ENCODE measurements at regions not wholly inside any gene's neighbourhood (a gene's known extent, or its start where the extent isn't known, plus 50 kb on each side); places are given as distances from the start of the nearest gene placed in this dataset.
"Not testable (repeated sequence)": the region's sequence is repeated elsewhere in the genome, so short reads cannot be mapped to it uniquely, and the experiment has no call there.

DNA sequence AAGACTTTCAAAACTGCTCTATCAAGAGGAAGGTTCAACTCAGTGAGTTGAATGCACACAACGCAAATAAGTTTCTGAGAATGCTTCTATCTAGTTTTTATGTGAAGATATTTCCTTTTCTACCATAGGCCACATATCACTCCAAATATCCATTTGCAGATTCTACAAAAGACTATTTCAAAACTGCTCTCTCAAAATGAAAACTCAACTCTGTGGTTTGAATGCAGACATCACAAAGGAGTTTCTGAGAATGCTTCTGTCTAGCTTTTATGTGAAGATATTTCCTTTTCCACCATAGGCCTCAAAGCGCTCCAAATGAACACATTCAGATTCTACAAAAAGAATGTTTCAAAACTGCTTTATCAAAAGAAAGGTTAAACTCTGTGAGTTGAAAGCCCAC, 1093.1 kb upstream of the DEFB115 start:
- not testable (repeated sequence) for DNase-seq (ENCODE audit: low read depth); H3K4me3 ChIP-seq (ENCODE audit: low read length)

DNA sequence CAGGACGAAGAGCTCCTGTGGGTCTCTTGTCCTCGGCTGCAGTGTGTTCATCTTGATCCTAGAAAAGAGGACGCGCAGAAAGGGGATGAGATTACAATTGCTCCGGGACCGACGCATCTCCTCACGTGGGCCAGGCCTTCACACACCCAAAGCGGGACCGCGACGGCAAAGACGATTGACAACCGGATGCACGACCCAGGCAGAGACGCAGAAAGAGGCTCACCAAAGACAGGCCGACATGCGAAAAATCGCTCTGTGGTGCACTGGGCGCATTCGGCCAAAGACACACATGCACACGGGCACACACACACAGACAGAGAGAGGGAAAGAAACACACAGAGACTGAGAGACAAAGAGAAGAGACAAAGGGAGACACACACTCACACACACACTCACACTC, 1089.9 kb upstream of the DEFB115 start:
- no peak overlapping the region for H3K4me3 ChIP-seq (ENCODE audit: low read length)
- TF ChIP-seq, protein P1, sequence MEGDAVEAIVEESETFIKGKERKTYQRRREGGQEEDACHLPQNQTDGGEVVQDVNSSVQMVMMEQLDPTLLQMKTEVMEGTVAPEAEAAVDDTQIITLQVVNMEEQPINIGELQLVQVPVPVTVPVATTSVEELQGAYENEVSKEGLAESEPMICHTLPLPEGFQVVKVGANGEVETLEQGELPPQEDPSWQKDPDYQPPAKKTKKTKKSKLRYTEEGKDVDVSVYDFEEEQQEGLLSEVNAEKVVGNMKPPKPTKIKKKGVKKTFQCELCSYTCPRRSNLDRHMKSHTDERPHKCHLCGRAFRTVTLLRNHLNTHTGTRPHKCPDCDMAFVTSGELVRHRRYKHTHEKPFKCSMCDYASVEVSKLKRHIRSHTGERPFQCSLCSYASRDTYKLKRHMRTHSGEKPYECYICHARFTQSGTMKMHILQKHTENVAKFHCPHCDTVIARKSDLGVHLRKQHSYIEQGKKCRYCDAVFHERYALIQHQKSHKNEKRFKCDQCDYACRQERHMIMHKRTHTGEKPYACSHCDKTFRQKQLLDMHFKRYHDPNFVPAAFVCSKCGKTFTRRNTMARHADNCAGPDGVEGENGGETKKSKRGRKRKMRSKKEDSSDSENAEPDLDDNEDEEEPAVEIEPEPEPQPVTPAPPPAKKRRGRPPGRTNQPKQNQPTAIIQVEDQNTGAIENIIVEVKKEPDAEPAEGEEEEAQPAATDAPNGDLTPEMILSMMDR (IDR thresholded peaks at IDR 0.05; ENCODE audit: insufficient read depth, low read depth, low read length, missing control alignments) = no peak
- no peak for DNase-seq (ENCODE audit: low read depth)

- H3K4me3 ChIP-seq (ENCODE audit: low read length) = no peak overlapping the region
- no peak for DNase-seq (ENCODE audit: low read depth)
- TF ChIP-seq, protein P1 (IDR thresholded peaks at IDR 0.05; ENCODE audit: insufficient read depth, low read depth, low read length, missing control alignments) = no peak
These were observed 1089.3 kb upstream of the DEFB115 start for GRCh38 chr20:30168025-30168799.

DNA sequence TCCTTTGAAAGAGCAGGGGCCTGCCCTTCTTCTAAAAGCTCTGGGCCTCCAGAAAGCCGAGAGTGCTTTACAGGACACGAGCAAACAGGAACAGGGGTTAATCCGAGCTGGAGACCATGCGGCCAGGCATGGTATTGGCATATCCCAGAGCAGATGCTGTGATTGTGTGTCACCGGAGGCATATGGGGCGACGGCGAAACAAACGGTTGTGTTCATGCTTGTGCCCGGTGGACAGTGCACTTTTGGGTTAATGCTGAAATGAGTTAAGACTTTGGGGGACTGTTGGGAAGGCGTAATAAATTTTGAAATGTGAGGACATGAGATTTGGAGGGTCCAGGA, 1088.7 kb upstream of the DEFB115 start:
- DNase-seq (ENCODE audit: low read depth) = no peak
- H3K4me3 ChIP-seq (ENCODE audit: low read length) = no peak overlapping the region
- TF ChIP-seq, protein P1 (IDR thresholded peaks at IDR 0.05; ENCODE audit: insufficient read depth, low read depth, low read length, missing control alignments) = no peak

- no peak for DNase-seq (ENCODE audit: low read depth)
- TF ChIP-seq, protein P1 (IDR thresholded peaks at IDR 0.05; ENCODE audit: insufficient read depth, low read depth, low read length, missing control alignments) = no peak
- H3K4me3 ChIP-seq (ENCODE audit: low read length) = no peak overlapping the region
These were observed 1081.8 kb upstream of the DEFB115 start for GRCh38 chr20:30175681-30176080.

DNA sequence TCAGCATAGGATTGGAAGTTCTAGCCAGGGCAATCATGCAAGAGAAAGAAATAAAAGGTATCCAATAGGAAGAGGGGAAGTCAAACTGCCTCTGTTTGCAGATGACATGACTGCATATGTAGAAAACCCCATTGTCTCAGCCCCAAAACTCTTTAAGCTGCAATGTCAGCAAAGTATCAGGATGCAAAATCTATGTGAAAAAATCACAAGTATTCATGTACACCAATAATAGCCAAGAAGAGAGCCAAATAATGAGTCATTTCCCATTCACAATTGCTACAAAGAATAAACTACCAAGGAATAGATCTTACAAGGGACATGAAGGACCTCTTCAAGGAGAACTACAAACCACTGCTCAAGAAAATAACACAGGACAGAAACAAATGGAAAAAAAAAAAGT, 1074.3 kb upstream of the DEFB115 start:
- H3K4me3 ChIP-seq (ENCODE audit: low read length); DNase-seq (ENCODE audit: low read depth): not testable (repeated sequence)

DNA sequence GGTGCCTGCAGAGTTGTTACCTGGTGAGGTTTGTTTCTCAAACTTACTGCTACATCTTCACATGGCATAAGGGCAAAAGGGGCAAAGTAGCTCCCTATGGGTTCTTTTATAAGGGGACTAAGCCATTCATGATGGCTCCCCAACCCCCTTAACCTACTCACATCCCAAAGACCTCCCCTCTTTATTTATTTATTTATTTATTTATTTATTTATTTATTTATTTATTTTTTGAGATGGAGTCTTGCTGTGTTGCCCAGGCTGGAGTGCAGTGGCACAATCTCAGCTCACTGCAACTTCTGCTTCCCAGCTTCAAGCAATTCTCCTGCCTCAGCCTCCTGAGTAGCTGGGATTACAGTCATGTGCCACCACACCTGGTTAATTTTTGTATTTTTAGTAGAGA, 1065.7 kb upstream of the DEFB115 start:
- DNase-seq (ENCODE audit: low read depth); H3K4me3 ChIP-seq (ENCODE audit: low read length): not testable (repeated sequence)

DNA sequence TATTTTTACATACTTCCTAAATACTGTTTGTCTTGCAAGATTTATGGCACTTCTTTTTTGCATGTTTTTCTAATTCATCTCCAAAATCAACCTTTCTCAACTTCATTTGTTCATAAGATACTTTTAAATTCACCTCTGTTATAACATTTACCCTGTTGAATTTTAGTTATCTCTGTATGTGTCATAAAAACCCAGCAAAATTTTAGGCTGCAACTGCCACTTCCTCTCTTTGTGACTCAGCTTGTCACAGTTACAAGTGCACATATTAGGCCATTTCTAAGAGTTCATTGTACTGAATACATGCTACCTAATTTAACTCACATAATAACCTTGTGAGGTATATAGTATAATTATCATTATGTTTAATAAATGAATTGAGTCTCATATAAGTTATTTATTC, 1023.0 kb upstream of the DEFB115 start:
- not testable (repeated sequence) for DNase-seq (ENCODE audit: low read depth); H3K4me3 ChIP-seq (ENCODE audit: low read length)

DNA sequence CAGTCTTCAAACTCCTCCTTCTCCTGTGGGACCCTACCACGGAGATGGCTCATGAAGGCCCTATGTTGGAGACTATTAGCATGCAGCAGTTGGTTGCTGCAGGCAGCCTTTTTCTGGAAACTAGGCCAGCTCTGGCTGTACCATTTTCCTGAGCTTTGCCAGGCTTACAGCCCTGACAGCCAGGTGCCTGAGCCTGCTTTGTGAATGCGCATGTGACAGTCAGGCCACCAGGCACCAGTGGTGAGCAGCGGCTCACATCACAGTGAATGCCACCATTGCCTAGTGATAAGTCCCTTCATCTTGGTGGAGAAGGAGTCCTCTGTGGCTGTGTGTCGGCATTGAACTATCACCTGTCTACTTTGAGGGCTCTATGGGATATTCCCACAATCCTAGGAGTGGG, 982.4 kb upstream of the DEFB115 start:
- H3K4me3 ChIP-seq (ENCODE audit: low read length); DNase-seq (ENCODE audit: low read depth): not testable (repeated sequence)

GRCh38 chr20:30281584-30282197, 975.8 kb upstream of the DEFB115 start:
- TF ChIP-seq, protein P1 (IDR thresholded peaks at IDR 0.05; ENCODE audit: insufficient read depth, low read depth, low read length, missing control alignments) = no peak
- no peak for DNase-seq (ENCODE audit: low read depth)
- no peak overlapping the region for H3K4me3 ChIP-seq (ENCODE audit: low read length)

DNA sequence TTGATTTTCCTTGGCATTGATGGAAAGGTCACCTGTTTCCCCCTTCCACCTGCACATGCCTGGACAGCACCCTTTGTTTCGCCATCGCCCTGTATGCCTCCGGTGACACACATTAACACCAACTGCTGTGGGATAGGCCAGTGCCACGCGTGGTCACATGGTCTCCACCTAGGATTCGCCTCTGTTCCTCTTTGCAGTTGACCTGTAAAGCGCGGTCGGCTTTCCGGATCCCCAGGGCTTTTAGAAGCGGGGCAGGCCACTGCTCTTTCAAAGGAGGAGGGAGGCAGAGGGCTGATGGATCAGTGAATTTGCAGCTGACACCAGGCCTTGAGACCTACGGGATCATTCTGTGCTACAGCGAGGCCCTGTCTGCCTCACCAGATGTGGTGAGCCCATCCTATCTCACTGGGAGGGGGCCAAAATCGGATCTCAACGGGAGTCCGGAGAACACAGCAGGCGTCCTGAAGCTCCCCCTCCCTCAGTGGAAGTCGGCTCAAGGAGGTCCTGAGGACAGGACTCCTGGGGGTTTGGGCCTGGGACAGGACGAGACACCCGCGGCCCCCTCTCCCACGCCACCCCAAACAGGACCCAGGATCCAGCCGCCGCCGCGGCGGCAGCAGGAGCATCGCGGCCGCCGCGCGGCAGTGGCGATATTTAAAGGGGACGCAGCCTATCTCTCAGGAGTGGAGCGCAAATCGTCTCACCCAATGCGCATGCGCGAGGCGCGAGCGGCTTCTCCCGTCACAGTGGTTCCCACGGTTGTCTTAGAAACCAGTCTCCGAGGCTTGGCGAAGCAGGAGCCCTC, 973.8 kb upstream of the DEFB115 start:
- DNase-seq (ENCODE audit: low read depth) = peak; percentile 1
- H3K4me3 ChIP-seq (ENCODE audit: low read length) = not testable (repeated sequence)

Data from epithelial cell of esophagus (primary cell).